ENCODE measurements at regions not wholly inside any gene's neighbourhood (a gene's known extent, or its start where the extent isn't known, plus 50 kb on each side); places are given as distances from the start of the nearest gene placed in this dataset.

DNA sequence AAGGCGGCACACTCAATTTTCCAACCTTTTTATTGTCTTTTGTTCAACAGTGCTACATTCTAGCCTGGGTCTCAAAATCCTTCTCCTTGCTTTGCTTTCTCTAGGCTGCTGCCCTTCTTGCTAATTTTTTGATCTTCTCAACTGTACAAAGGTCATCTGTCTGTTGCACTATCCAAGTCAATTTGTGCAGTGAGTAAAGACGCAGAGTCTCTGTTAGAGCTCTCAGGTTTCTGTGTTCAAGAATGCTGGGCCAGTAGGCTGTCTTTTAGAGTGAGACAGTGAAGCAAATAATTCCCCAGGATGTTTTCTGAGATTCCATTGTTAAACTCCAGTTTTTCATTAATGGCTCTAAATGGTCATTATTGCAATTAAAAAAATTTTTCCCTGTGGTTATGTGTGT, 255.7 kb upstream of the ACTBL2 start:
- TF ChIP-seq, protein P1, sequence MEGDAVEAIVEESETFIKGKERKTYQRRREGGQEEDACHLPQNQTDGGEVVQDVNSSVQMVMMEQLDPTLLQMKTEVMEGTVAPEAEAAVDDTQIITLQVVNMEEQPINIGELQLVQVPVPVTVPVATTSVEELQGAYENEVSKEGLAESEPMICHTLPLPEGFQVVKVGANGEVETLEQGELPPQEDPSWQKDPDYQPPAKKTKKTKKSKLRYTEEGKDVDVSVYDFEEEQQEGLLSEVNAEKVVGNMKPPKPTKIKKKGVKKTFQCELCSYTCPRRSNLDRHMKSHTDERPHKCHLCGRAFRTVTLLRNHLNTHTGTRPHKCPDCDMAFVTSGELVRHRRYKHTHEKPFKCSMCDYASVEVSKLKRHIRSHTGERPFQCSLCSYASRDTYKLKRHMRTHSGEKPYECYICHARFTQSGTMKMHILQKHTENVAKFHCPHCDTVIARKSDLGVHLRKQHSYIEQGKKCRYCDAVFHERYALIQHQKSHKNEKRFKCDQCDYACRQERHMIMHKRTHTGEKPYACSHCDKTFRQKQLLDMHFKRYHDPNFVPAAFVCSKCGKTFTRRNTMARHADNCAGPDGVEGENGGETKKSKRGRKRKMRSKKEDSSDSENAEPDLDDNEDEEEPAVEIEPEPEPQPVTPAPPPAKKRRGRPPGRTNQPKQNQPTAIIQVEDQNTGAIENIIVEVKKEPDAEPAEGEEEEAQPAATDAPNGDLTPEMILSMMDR (IDR thresholded peaks at IDR 0.05; ENCODE audit: low read depth, low read length, missing input control): no peak
- TF ChIP-seq, protein P2, sequence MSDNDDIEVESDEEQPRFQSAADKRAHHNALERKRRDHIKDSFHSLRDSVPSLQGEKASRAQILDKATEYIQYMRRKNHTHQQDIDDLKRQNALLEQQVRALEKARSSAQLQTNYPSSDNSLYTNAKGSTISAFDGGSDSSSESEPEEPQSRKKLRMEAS (IDR thresholded peaks at IDR 0.05): no peak
- TF ChIP-seq RAD21 (IDR thresholded peaks at IDR 0.05) (no peak), TAF1 (conservative IDR thresholded peaks at IDR 0.05) (no peak), RXRA (IDR thresholded peaks at IDR 0.05) (no peak), REST (IDR thresholded peaks at IDR 0.05) (no peak), ATF3 (IDR thresholded peaks at IDR 0.05) (no peak), NR2F2 (IDR thresholded peaks at IDR 0.05) (no peak), HNF4A (conservative IDR thresholded peaks at IDR 0.05) (peak in 1 of 2 donors; percentile 9), JUND (IDR thresholded peaks at IDR 0.05) (no peak)

Measured in liver (tissue), 3 donors.